CD14-positive monocyte (primary cell): ENCODE measurements at regions not wholly inside any gene's neighbourhood (a gene's known extent, or its start where the extent isn't known, plus 50 kb on each side); places are given as distances from the start of the nearest gene placed in this dataset.

ENCODE experiments used
- DNase-seq, 3 donors: peaks; one replicate each; pipeline ENCODE4 v3.0.0-alpha.2; 2011 to 2022
- H2AFZ ChIP-seq: 2 replicates; pipeline ENCODE4 v1.6.0; 2012; ENCODE audit warnings: mild to moderate bottlenecking, low read depth, low read length, inconsistent platforms; ENCODE audit not compliant: insufficient read depth, poor library complexity, severe bottlenecking
- H3K27ac ChIP-seq, 2 donors: 1 replicate in 1 of 2; 2 replicates in 1 of 2; pipeline ENCODE4 v1.5.1; 2012 to 2013; ENCODE audit warnings: low read length in 2 of 2, control low read depth in 1 of 2, inconsistent platforms in 1 of 2, low read depth in 1 of 2, mild to moderate bottlenecking in 1 of 2
- H3K27me3 ChIP-seq, 2 donors: one replicate each; pipeline versions ENCODE4 v1.6.0 to v1.6.1; 2011 to 2013; ENCODE audit warnings: low read length in 2 of 2; ENCODE audit not compliant: control insufficient read depth in 2 of 2, insufficient read depth in 2 of 2
- H3K36me3 ChIP-seq, 2 donors: replicated peaks in 1 of 2; 1 replicate in 1 of 2; 2 replicates in 1 of 2; pipeline versions ENCODE4 v1.5.1 to v1.6.1; 2012 to 2013; ENCODE audit warnings: low read length in 2 of 2, control low read depth in 1 of 2, inconsistent platforms in 1 of 2, mild to moderate bottlenecking in 1 of 2; ENCODE audit not compliant: insufficient read depth in 2 of 2, control insufficient read depth in 1 of 2
- H3K4me1 ChIP-seq, 2 donors: 1 replicate in 1 of 2; 2 replicates in 1 of 2; pipeline versions ENCODE4 v1.5.1 to v1.6.1; 2012 to 2013; ENCODE audit warnings: low read length in 2 of 2, control low read depth in 1 of 2, inconsistent platforms in 1 of 2, mild to moderate bottlenecking in 1 of 2, moderate library complexity in 1 of 2; ENCODE audit not compliant: insufficient read depth in 2 of 2, control insufficient read depth in 1 of 2
- H3K4me2 ChIP-seq: replicated peaks from 2 replicates; pipeline ENCODE3; 2012; ENCODE audit warnings: low read length, moderate library complexity, mild to moderate bottlenecking; ENCODE audit not compliant: poor library complexity, severe bottlenecking; ENCODE audit errors: extremely low read depth
- H3K4me3 ChIP-seq, 3 experiments: fragments of 200-600 bp in 1 of 3; sonication (generic) in 1 of 3; replicated peaks in 1 of 3; 1 replicate in 2 of 3; 2 replicates in 1 of 3; pipeline ENCODE4 v1.5.1; 2011 to 2013; ENCODE audit warnings: low read length in 3 of 3, mild to moderate bottlenecking in 3 of 3, control low read depth in 2 of 3, low read depth in 2 of 3, inconsistent platforms in 1 of 3, moderate library complexity in 1 of 3
- H3K79me2 ChIP-seq: 2 replicates; pipeline ENCODE4 v1.6.0; 2012; ENCODE audit warnings: mild to moderate bottlenecking, control low read depth, inconsistent platforms, low read length, moderate library complexity; ENCODE audit not compliant: insufficient read depth
- H3K9ac ChIP-seq: 2 replicates; pipeline ENCODE4 v1.6.0; 2017; ENCODE audit warnings: low read length, mild to moderate bottlenecking; ENCODE audit not compliant: insufficient read depth, poor library complexity, severe bottlenecking
- H3K9me3 ChIP-seq, 2 donors: replicated peaks in 1 of 2; 1 replicate in 1 of 2; 2 replicates in 1 of 2; pipeline versions ENCODE4 v1.5.1 to v1.6.1; 2012 to 2013; ENCODE audit warnings: low read length in 2 of 2, control low read depth in 1 of 2; ENCODE audit not compliant: control insufficient read depth in 1 of 2, insufficient read depth in 1 of 2
- H4K20me1 ChIP-seq: 2 replicates; pipeline ENCODE4 v1.6.0; 2012; ENCODE audit warnings: mild to moderate bottlenecking, low read length, control low read depth, moderate library complexity; ENCODE audit not compliant: insufficient read depth
- H3K27ac Mint-ChIP-seq, 7 donors: one replicate each; pipeline ENCODE4 v1.8.0; 2020; ENCODE audit warnings: mild to moderate bottlenecking in 7 of 7, mixed read lengths in 7 of 7, moderate library complexity in 6 of 7, inconsistent platforms in 2 of 7
- H3K27me3 Mint-ChIP-seq, 3 donors: one replicate each; pipeline ENCODE4 v1.8.0; 2021 to 2022; ENCODE audit warnings: low read depth in 3 of 3, mild to moderate bottlenecking in 3 of 3, mixed read lengths in 3 of 3, moderate library complexity in 3 of 3, inconsistent platforms in 1 of 3
- H3K36me3 Mint-ChIP-seq, 2 donors: one replicate each; pipeline ENCODE4 v1.8.0; 2020; ENCODE audit warnings: mixed read lengths in 2 of 2, inconsistent platforms in 1 of 2, mild to moderate bottlenecking in 1 of 2
- H3K4me1 Mint-ChIP-seq: one replicate; pipeline ENCODE4 v1.8.0; 2020; ENCODE audit warnings: mild to moderate bottlenecking, mixed read lengths
- H3K4me3 Mint-ChIP-seq, 2 donors: one replicate each; pipeline ENCODE4 v1.8.0; 2020; ENCODE audit warnings: mild to moderate bottlenecking in 2 of 2, mixed read lengths in 2 of 2, moderate library complexity in 1 of 2
- H3K9me3 Mint-ChIP-seq, 7 donors: one replicate each; pipeline ENCODE4 v1.8.0; 2020 to 2022; ENCODE audit warnings: mixed read lengths in 7 of 7, mild to moderate bottlenecking in 6 of 7, moderate library complexity in 6 of 7, inconsistent platforms in 2 of 7
- CTCF ChIP-seq: fragments of 200-600 bp; IDR thresholded peaks from one replicate; pipeline ENCODE4 v1.8.0; 2022; ENCODE audit warnings: antibody characterized with exemption, mild to moderate bottlenecking
- intact Hi-C, 2 donors: fragments of 100-400 bp; cut with micrococcal nuclease; formaldehyde crosslinking; loops; one replicate each; pipeline versions ENCODE4 v1.15.0 to v1.15.1; 2023

- no peaks in the 10 kb centered on the region for H3K36me3 Mint-ChIP-seq
- intact Hi-C loops: no loop called here
- no peaks in the 10 kb centered on the region for H3K4me1 Mint-ChIP-seq
- Histone ChIP-seq H3K9me3 (no peaks in the 10 kb centered on the region), H3K36me3 (no peaks in the 10 kb centered on the region), H3K79me2 (no peaks in the 10 kb centered on the region), H3K9ac (no peak overlapping the region), H2AFZ (no peak overlapping the region), H4K20me1 (no peaks in the 10 kb centered on the region), H3K27ac (no peak overlapping the region), H3K4me3 (no peak overlapping the region), H3K4me1 (no peaks in the 10 kb centered on the region), H3K27me3 (no peaks in the 10 kb centered on the region), H3K4me2 (no peak overlapping the region)
- DNase-seq: no peak
- TF ChIP-seq CTCF: no peak
- peaks cover 0 to 7% (median 2%) of the 10 kb centered on the region in 7 donors for H3K9me3 Mint-ChIP-seq
- H3K27ac Mint-ChIP-seq: no peak overlapping the region
- H3K27me3 Mint-ChIP-seq: peaks cover 0 to 2% (median 0%) of the 10 kb centered on the region in 3 donors
- H3K4me3 Mint-ChIP-seq: no peak overlapping the region
These were observed 1031.6 kb downstream of the KCNT2 start for GRCh38 chr1:195576641-195577040.

- Mint-ChIP-seq H3K36me3 (no peaks in the 10 kb centered on the region), H3K4me3 (no peak overlapping the region)
These were observed 1033.7 kb downstream of the KCNT2 start for GRCh38 chr1:195574511-195574910.

More at GRCh38 chr1:195574511-195574910, 1033.7 kb downstream of the KCNT2 start:
- intact Hi-C loops: no loop called here
- Histone ChIP-seq H4K20me1 (no peaks in the 10 kb centered on the region), H3K4me1 (no peaks in the 10 kb centered on the region), H3K9ac (no peak overlapping the region), H2AFZ (no peak overlapping the region), H3K4me3 (no peak overlapping the region), H3K4me2 (no peak overlapping the region), H3K36me3 (no peaks in the 10 kb centered on the region), H3K79me2 (no peaks in the 10 kb centered on the region), H3K27ac (no peak overlapping the region), H3K27me3 (no peaks in the 10 kb centered on the region), H3K9me3 (no peaks in the 10 kb centered on the region)
- DNase-seq: no peak
- no peak for TF ChIP-seq CTCF
- H3K27me3 Mint-ChIP-seq: peaks cover 0 to 2% (median 0%) of the 10 kb centered on the region in 3 donors
- H3K27ac Mint-ChIP-seq: no peak overlapping the region
- peaks cover 0 to 6% (median 0%) of the 10 kb centered on the region in 7 donors for H3K9me3 Mint-ChIP-seq
- H3K4me1 Mint-ChIP-seq: no peaks in the 10 kb centered on the region
